Hematopoietic multipotent progenitor cell treated with erythropoietin and hydrocortisone succinate and interleukin-3 and kit ligand, for 17 days (in vitro differentiated cells): ENCODE measurements at regions not wholly inside any gene's neighbourhood (a gene's known extent, or its start where the extent isn't known, plus 50 kb on each side); places are given as distances from the start of the nearest gene placed in this dataset.
"Not testable (repeated sequence)": the region's sequence is repeated elsewhere in the genome, so short reads cannot be mapped to it uniquely, and the experiment has no call there.

Experiments used
- DNase-seq: peaks from one replicate; pipeline ENCODE4 v3.0.0-alpha.2; 2015; ENCODE audit warnings: low spot score

DNA sequence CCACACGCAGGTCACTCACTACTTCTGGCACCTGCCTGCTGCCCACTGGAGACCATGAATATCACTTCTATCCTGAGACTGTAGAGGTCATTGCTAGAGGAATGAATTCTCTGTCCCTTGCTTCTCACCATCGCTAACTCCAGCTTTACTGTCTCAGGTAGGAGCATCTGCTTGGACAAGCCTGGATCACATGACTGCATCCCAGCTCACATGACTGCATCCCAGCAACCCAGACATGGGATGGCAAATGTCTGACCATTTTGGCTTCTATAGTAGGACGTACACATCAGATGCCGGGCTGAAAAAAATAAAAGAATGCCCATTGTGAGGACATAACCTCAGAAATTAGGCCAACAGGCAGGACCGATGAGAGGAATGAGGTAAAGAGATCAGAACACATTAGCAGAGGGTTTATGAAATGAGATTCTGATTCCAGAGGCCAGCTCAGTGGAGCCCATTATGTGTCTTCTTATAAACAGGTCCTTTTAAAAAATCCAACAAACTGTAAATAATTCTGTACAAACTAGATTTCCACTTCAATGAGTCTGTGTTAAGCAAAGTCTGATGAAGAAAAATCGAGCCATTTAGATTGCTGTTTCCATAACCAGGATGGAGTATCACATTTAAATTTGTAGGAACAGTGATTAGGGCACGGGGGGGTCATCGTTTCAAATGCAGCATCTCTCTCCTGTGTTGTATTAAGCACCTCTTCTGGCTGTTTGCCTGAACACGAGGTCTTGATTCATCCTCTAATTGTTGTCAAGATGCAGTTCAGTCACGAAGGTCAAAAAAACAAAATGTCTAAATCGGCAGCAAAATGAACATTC, 126.7 kb downstream of the MTHFS start:
- DNase-seq = no peak

DNA sequence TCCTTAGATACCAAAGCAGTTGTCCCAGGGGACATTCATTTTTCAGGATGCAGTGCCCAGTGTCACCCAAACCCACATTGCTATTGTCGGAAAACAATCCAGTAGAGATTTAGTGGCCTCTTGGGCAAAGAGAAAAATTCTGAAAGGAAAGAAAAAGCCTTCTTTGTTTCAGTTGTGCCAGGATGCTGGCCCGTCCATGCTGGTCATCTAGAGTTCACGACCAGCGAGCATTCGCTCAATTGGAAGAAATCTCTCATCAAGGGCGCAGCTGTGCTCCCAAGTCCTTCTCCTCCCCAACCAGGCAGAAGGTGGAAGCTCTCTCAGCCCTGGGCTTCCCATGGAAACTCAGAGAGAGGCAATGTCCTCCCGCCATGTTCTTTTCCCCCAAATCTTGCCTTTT, 123.7 kb downstream of the MTHFS start:
- no peak for DNase-seq

DNA sequence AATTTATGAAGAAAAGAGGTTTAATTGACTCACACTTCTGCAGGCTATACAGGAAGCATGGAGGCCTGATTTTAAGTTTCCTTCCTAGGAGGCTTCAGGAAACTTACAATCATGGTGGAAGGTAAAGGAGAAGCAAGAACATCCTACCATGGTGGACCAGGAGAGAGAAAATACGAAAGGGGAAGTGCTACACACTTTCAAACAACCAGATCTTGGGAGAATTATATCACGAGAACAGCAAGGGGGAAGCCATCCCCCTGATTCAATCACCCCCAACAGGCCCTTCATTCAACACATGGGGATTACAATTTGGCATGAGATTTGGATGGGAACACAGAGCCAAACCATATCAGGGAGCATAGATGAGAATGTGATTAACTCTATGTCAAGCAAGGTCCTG, 121.0 kb downstream of the MTHFS start:
- DNase-seq = no peak

DNA sequence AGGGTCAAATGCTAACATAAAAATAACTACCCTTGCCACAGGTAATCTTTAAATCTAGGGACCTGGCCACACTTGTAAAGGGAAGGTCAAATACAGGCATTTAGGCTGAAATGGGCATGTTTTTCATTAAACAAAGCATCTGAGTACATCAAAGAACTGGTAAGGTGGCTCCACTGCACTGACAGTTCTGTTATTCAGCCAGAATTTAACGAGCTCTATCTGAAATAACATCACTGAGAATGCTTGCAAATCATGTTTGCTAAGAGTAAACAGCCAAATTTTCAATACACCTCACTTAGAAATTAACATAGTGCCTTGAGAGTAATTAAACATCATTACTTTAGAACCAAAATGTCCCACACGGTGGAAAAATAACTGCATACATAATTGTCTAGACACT, 118.9 kb downstream of the MTHFS start:
- no peak for DNase-seq

DNA sequence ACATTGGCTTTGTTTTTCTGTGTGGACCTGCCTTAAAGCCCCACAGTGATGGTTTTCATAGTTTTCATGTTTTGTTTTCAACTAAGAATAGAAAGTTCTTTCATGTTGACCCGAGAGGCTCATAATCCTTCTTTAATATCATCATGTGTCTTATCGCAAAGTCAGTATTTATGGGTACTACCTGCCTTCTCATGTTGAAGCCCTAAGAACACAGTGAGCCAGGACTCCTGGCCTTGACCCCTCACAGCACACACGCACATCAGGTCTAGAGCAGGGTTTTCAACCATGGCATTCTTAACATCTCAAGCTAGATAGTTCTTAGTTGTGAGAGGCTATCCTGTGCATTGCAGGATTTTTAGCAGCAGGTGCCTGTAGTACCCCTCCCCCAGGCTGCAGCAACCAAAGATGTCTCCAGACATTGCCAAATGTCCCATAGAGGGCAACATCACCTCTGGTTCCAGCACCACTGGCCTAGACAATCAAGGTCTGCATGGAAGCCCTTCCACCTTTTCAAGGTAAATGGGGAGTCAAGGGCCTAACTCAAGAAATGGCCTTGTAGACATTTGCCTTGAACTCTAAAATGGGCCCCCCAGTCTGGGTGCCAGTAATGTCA, 118.3 kb downstream of the MTHFS start:
- no peak for DNase-seq

DNA sequence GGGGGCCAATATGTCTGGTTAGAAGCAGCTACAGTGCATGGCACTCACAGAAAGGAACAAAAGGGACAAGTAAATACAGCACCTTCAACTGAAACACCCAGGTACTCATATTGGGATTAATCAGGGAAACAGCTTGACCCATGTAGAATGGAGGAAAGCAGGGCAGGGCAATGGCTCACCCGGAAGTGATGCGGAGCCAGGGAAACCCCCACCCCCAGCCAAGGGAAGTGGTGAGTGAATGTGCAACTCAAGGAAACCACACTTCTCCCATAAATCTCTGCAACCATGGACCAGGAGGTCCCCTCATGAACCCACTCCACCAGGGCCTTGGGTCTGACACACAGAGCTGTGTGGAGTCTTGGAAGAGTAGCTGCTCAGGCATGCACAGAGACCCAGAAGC, 117.1 kb downstream of the MTHFS start:
- no peak for DNase-seq

DNA sequence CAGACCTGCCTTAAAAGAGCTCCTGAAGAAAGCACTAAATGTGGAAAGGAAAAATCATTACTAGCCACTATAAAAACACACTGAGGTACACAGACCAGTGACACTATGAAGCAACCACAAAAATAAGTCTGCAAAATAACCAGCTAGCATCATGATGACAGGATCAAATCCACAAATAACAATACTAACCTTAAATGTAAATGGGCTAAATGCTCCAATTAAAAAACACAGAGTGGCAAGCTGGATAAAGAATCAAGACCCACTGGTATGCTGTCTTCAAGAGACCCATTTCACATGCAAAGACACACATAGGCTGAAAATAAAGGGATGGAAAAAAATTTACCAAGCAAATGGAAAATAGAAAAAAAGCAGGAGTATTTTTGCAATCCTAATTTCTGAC, 114.5 kb downstream of the MTHFS start:
- not testable (repeated sequence) for DNase-seq
